ENCODE measurements at regions not wholly inside any gene's neighbourhood (a gene's known extent, or its start where the extent isn't known, plus 50 kb on each side); places are given as distances from the start of the nearest gene placed in this dataset.

DNA sequence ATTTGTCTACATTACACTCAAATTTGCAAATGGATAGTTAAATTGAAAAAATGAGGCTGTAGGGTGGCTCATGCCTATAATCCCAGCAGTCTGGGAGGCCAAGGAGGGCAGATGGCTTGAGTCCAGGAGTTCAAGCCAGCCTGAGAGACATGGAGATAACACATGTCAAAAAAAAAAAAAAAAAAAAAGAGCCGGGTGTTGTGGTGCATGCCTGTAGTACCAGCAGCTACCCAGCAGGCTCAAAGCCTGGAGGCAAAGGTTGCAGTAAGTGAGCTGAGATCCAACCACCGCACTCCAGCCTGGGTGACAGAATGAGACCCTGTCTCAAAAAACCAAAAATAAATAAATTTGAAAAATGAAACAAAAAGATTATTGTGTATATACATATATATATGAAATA is 119.9 kb upstream of the MGAT4C start:
- TF ChIP-seq, protein P1, sequence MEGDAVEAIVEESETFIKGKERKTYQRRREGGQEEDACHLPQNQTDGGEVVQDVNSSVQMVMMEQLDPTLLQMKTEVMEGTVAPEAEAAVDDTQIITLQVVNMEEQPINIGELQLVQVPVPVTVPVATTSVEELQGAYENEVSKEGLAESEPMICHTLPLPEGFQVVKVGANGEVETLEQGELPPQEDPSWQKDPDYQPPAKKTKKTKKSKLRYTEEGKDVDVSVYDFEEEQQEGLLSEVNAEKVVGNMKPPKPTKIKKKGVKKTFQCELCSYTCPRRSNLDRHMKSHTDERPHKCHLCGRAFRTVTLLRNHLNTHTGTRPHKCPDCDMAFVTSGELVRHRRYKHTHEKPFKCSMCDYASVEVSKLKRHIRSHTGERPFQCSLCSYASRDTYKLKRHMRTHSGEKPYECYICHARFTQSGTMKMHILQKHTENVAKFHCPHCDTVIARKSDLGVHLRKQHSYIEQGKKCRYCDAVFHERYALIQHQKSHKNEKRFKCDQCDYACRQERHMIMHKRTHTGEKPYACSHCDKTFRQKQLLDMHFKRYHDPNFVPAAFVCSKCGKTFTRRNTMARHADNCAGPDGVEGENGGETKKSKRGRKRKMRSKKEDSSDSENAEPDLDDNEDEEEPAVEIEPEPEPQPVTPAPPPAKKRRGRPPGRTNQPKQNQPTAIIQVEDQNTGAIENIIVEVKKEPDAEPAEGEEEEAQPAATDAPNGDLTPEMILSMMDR (optimal IDR thresholded peaks at IDR 0.05 in 1 of 3, IDR thresholded peaks at IDR 0.05 in 1 of 3, conservative IDR thresholded peaks at IDR 0.05 in 1 of 3; ENCODE audit: extremely low read depth in 1 of 3, insufficient read depth in 2 of 3, low read length in 3 of 3): peak in 1 of 3 experiments; percentile 40
- TF ChIP-seq EZH2 (IDR thresholded peaks at IDR 0.05; ENCODE audit: low read length): no peak

Measured in keratinocyte (primary cell).